Neural progenitor cell (in vitro differentiated cells): ENCODE measurements at regions not wholly inside any gene's neighbourhood (a gene's known extent, or its start where the extent isn't known, plus 50 kb on each side); places are given as distances from the start of the nearest gene placed in this dataset.

Experiments used
- CTCF ChIP-seq: fragments of 200-600 bp; sonication (generic); IDR thresholded peaks from 2 replicates; pipeline ENCODE4 v1.5.1; 2017; ENCODE audit warnings: antibody characterized with exemption, mild to moderate bottlenecking
- EZH2 ChIP-seq: fragments of 200-600 bp; sonication (generic); IDR thresholded peaks from 2 replicates; pipeline ENCODE4 v1.6.1; 2017; ENCODE audit warnings: antibody characterized with exemption, mild to moderate bottlenecking, moderate library complexity

GRCh38 chr12:66934302-66935062 is 255.6 kb upstream of the GRIP1 start:
- TF ChIP-seq CTCF (no peak), EZH2 (no peak)
